Activated CD8-positive, alpha-beta memory T cell treated with anti-CD3 and anti-CD28 coated beads, Interleukin-2, amount 50 U/mL, for 4 hours (primary cell): ENCODE measurements at regions not wholly inside any gene's neighbourhood (a gene's known extent, or its start where the extent isn't known, plus 50 kb on each side); places are given as distances from the start of the nearest gene placed in this dataset.

Experiments used
- DNase-seq: peaks from one replicate; pipeline ENCODE4 v3.0.0-alpha.2; 2020

DNA sequence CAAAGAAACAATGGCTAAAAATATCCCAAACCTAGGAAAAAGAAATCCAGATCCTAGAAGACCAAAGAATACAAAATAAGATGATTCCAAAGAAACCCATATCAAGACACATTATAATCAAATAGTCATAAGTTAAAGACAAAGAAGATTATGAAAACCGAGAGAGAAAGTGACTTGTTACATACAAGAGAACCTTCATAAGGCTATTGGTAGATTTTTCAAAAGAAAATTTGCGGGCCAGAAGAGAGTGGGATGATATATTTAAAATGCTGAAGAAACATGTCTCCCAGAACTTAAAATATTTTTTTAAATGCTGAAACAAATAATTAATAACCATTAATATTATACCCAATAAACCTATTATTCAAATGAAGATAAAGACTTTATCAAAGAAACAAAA lies 687.3 kb downstream of the TLE4 start:
- DNase-seq = no peak

DNA sequence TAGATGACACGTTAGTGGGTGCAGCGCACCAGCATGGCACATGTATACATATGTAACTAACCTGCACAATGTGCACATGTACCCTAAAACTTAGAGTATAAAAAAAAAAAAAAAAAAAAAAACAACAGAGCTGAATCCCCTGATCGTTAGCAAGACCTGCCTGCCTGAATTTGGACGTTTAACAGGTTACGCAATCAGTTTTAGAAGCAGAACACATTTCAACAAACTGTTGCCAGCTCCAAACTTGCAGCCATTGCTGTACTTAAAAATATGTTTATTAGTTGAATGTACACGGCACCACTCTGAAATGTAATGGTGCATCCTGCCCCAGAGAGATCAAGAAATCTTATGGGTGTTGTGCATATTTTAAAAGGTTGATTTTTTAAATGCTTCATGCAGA lies 680.0 kb downstream of the TLE4 start:
- no peak for DNase-seq

GRCh38 chr9:80242022-80242421 lies 670.3 kb downstream of the TLE4 start:
- no peak for DNase-seq

- DNase-seq = no peak
Measured at GRCh38 chr9:80235752-80236151, 664.0 kb downstream of the TLE4 start.

DNA sequence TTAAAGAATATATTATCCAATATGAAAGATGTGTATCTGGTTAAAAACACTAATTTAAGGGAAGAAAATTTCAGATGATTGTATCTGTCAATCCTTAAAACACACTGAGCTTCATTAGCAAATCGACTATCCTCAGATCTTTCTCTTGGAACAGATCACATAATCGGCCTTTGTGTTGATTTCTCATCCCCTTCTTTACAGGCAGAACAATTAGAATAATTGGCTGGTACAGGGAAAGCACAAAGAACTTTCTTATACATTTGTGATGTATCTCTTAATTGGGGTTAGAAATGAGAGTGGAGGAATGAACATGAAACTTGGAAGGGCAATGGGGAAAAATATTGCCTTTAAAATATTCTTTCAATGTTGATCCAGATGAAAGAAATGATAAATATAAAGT lies 662.1 kb downstream of the TLE4 start:
- DNase-seq = no peak

DNA sequence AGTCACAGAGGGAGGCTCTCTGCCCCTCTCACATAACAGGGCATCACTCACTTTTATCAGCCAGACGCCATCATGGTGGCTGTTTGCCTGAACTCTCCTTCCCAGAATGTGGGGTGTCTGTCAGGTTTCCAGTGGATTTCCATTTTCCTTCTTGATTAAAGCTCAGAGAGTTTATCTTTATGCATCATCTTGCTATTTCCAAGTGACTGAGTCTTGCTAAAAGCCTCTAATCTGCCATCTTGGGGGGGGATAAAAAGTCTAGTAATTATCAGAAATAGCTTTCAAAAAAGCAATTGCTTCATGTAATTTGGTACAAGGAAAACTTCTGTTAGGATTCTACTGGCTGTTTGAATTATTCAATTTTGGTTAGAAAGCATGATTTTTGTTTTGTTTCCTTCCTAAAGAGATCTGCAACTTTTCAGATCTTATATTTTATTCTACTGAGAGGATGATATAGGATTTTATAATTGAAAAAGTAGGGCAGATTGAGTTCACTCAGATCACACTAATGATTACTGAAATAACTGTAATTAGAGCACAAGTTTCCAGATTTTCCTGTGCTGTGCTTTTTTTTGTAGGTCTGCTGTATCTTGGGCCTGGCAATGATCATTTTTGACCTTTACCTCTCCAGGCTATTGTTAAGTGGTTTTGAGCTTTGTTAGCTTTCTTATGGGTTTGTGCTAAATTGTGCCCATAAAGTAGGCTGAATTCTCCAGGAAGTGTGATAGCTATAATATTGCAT lies 661.5 kb downstream of the TLE4 start:
- DNase-seq = no peak

GRCh38 chr9:80231318-80232236 lies 659.8 kb downstream of the TLE4 start:
- no peak for DNase-seq

DNA sequence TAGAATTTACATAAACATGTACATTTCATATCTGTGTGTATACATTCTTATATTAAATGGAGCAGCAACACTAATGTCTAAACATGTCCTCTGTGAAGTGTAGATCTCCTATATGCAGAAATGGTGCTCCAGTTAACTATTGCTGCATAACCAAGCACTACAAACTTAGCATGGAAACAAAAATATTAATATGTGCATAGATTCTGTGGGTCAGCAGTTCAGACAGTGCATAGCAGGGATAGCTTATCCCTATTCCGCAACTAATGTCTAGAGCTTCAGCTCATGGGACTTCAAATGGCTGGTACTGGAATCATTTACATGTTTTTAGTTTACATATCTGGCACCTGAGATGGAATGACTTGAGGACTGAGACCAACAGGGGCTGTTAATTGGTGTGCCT lies 652.1 kb downstream of the TLE4 start:
- no peak for DNase-seq

GRCh38 chr9:80222466-80223169 lies 650.9 kb downstream of the TLE4 start:
- DNase-seq = no peak

GRCh38 chr9:80218328-80218727 lies 646.6 kb downstream of the TLE4 start:
- DNase-seq = no peak

DNA sequence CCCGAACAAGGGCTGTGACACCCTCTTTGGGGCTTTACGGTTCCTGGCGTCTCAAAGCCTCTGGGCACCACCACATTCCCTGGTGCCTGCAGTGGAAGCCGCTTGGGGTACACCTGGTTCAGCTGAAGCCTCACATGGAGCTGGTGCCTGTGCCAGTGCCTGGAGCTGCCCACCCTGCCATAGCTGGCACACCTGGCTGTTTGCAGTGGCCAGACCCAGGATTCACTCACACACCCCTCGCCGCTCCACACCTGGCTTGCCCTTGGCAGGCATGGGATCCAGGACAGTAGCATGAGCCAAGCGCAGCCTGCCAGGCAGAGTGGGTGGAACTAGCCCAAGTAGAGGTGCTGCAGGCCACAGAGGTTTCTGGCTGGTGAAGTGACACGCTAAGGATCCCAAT lies 641.8 kb downstream of the TLE4 start:
- DNase-seq = no peak

GRCh38 chr9:80208696-80209095 lies 636.9 kb downstream of the TLE4 start:
- DNase-seq = no peak

DNA sequence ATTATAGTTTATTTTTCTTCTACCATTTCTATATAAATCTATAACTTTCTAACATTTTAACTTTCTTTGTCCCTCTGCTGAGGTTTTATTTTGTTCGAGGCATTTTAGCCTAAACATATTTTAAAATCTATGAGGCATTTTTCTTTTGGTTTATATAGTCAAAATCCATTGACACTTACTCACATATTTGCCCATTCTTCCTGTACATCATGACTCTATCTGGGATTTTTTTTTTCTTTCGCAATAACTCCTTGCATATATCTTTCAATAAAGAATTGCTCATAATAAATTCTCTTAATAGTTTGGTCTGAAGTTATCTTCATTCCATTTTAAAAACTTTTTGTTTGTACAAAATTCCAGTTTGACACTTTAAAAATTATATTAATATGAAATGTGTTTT lies 632.3 kb downstream of the TLE4 start:
- no peak for DNase-seq

- DNase-seq = no peak
Measured at GRCh38 chr9:80197661-80198060, 625.9 kb downstream of the TLE4 start.

- no peak for DNase-seq
Measured at GRCh38 chr9:80191108-80191507, 619.3 kb downstream of the TLE4 start.

GRCh38 chr9:80188579-80188978 lies 616.8 kb downstream of the TLE4 start:
- no peak for DNase-seq

GRCh38 chr9:80185112-80185738 lies 613.5 kb downstream of the TLE4 start:
- no peak for DNase-seq

GRCh38 chr9:80177949-80178480 lies 606.2 kb downstream of the TLE4 start:
- no peak for DNase-seq

DNA sequence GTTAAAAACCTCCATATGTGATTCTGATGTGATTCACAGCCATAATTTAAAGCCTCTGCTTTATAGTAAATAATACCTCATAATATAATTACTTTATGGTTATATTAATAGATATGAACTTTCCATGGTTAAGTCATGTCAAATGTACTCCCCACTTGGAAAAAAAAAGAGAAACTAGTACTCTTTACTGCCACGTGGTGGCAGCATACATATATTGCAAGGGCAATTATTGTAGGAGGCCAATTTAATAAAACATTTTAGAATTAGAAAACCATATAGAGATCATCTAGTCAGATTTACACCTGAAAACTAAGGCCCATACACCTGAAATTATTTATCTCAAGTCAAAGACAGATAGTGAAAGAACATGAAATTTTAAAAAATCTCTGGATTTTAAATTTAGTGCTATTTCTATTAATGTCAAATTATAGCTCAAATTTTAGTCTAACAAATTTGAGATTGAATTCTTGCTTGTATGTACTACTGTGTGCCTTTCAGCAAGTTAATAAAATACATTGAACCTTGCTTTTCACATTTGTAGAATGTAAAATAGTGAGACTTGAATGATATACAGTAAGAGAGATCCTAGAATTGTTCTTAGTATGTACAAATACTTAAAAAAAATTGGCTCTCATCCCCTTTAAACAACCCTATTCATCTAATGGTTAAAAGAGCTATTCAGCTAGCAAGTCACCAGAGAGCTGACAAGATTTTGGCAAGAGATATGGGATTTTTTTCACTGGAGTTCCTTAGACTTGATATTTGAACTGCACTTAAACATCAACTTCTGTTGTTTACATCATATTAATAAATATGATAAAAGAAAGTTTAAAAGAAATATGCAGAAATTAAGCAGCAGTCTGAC lies 603.8 kb downstream of the TLE4 start:
- peak; percentile 14 for DNase-seq

- no peak for DNase-seq
Measured at GRCh38 chr9:80163889-80164288, 592.1 kb downstream of the TLE4 start.

DNA sequence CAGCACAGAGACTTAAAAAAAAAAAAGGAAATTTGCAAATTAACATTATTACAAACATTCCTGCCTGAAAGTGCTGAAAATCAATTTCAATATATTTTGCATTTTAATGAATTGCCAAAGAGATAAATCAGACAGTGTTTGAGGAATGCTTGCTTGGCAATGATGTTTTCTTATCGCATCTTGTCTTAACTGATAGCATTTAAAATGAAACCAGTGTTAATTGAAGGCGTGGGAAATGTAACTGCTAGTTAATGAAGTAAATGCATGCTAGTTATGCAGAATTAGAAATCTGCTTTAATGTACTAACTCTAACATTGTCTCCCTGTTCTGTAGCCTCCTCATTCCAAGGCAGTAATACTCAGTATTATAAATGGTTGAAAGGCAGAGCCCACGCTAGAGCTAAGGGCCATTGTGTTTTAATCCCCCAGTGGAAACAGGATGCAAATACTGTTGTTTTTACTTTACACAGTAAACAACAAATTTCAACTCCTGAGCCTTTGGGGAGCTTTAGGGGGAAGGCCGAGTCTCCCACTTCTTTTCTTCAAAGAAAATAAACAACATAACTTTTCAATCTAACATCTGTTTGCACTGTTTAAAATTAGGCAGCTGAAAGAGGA lies 586.9 kb downstream of the TLE4 start:
- DNase-seq = no peak
